Prostate gland (tissue), 2 donors: ENCODE measurements at regions not wholly inside any gene's neighbourhood (a gene's known extent, or its start where the extent isn't known, plus 50 kb on each side); places are given as distances from the start of the nearest gene placed in this dataset.

Experiments
- POLR2A ChIP-seq: fragments of 450-650 bp; IDR thresholded peaks from one replicate; pipeline ENCODE4 v1.6.1; 2016; ENCODE audit warnings: antibody characterized with exemption, mild to moderate bottlenecking
- POLR2AphosphoS5 ChIP-seq: sonication (generic); formaldehyde crosslinking; IDR thresholded peaks from one replicate; pipeline ENCODE4 v1.6.1; 2017; ENCODE audit warnings: antibody characterized with exemption
- TF ChIP-seq, protein P1 (sequence below), 4 experiments: fragments of 200-600 bp in 2 of 4; fragments of 450-650 bp in 2 of 4; sonication (generic) in 2 of 4; IDR thresholded peaks; 1 replicate in 3 of 4; 2 replicates in 1 of 4; pipeline ENCODE4 v1.5.1; 2016 to 2019; ENCODE audit warnings: antibody characterized with exemption in 4 of 4, mild to moderate bottlenecking in 2 of 4, moderate library complexity in 2 of 4

GRCh38 chr5:40261984-40262383 is 417.7 kb upstream of the PTGER4 start:
- TF ChIP-seq, protein P1, sequence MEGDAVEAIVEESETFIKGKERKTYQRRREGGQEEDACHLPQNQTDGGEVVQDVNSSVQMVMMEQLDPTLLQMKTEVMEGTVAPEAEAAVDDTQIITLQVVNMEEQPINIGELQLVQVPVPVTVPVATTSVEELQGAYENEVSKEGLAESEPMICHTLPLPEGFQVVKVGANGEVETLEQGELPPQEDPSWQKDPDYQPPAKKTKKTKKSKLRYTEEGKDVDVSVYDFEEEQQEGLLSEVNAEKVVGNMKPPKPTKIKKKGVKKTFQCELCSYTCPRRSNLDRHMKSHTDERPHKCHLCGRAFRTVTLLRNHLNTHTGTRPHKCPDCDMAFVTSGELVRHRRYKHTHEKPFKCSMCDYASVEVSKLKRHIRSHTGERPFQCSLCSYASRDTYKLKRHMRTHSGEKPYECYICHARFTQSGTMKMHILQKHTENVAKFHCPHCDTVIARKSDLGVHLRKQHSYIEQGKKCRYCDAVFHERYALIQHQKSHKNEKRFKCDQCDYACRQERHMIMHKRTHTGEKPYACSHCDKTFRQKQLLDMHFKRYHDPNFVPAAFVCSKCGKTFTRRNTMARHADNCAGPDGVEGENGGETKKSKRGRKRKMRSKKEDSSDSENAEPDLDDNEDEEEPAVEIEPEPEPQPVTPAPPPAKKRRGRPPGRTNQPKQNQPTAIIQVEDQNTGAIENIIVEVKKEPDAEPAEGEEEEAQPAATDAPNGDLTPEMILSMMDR (IDR thresholded peaks at IDR 0.05), result no peak
- no peak for TF ChIP-seq POLR2A
- TF ChIP-seq POLR2AphosphoS5, result no peak
